ENCODE measurements at regions not wholly inside any gene's neighbourhood (a gene's known extent, or its start where the extent isn't known, plus 50 kb on each side); places are given as distances from the start of the nearest gene placed in this dataset.

DNA sequence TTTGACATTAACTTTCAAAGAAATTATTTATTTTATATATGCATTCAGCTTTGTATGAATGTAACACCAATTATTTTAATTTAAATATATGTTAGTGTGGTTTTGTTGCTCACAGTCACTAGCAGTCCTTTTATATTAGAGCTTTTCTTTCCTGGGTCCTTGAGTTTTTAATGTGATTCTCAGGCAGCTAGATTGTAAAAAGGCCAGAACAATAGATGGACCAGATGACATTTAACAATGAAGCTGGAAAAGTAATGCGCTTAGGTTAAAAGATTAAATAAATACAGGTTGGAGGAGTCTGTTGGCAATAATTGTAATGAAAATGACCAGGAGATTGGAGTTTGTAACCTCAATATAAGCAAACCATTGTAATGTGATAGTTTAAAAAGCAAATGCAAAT lies 171.1 kb downstream of the FTCDNL1 start:
- TF ChIP-seq, protein P1, sequence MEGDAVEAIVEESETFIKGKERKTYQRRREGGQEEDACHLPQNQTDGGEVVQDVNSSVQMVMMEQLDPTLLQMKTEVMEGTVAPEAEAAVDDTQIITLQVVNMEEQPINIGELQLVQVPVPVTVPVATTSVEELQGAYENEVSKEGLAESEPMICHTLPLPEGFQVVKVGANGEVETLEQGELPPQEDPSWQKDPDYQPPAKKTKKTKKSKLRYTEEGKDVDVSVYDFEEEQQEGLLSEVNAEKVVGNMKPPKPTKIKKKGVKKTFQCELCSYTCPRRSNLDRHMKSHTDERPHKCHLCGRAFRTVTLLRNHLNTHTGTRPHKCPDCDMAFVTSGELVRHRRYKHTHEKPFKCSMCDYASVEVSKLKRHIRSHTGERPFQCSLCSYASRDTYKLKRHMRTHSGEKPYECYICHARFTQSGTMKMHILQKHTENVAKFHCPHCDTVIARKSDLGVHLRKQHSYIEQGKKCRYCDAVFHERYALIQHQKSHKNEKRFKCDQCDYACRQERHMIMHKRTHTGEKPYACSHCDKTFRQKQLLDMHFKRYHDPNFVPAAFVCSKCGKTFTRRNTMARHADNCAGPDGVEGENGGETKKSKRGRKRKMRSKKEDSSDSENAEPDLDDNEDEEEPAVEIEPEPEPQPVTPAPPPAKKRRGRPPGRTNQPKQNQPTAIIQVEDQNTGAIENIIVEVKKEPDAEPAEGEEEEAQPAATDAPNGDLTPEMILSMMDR (IDR thresholded peaks at IDR 0.05; ENCODE audit: low read depth, low read length): no peak
- no peak for DNase-seq (ENCODE audit: extremely low read depth, low read depth)

DNA sequence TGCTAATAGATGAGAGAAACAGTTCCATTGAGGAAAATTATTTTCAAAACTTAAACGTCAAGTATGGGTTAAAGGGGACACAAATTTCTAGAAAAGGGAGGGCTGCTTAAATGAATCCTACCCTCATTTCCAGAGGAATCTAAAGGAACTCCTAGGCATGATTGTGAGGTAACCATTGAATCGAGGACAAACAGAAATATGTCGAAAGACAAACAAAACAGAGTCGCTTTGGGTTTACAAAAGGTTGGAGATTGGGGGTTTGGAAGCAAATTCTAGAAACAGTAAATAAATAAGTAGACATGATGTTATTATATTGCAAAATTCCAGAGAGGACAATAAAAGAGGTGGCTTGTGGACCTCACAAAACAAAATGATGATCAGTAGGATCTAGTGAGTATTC lies 173.1 kb downstream of the FTCDNL1 start:
- TF ChIP-seq, protein P1 (IDR thresholded peaks at IDR 0.05; ENCODE audit: low read depth, low read length): no peak
- no peak for DNase-seq (ENCODE audit: extremely low read depth, low read depth)

DNA sequence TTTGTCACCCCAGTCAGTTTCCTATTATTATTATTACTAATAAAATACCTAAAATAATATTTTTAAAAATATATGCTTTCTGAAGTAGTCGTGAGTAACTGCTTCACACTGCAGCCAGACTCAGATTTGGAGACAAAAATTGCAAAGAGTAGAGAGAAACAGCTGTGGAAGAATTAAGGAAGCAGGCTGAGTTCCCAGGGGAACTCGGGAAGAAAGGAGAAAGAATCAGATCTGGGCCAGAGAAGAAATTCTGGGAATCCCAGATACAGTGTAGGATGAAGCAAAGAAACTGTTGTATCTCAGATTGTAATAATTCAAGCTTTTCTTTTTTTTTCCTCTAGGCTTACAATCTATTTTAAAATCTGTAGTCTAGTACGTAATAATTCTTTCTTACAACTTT lies 182.3 kb downstream of the FTCDNL1 start:
- TF ChIP-seq, protein P1 (IDR thresholded peaks at IDR 0.05; ENCODE audit: low read depth, low read length): no peak
- DNase-seq (ENCODE audit: extremely low read depth, low read depth): no peak

DNA sequence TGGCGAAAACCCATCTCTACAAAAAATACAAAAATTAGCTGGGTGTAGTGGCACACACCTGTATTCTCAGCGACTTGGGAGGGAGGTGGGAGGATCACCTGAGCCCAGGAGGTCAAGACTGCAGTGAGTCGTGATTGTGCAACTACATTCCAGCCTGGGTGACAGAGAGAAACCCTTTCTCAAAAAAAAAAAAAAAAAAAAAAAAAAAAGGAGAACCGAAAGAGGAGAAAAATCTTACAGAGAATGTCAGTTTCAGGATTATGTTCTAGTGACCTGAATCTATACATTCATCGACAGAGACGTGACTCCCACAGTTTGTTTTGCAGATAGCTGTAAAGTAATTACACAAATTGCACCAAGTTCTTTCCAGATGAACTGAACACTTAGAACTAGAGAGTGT lies 187.8 kb downstream of the FTCDNL1 start:
- DNase-seq (ENCODE audit: extremely low read depth, low read depth): no peak
- TF ChIP-seq, protein P1 (IDR thresholded peaks at IDR 0.05; ENCODE audit: low read depth, low read length): no peak

DNA sequence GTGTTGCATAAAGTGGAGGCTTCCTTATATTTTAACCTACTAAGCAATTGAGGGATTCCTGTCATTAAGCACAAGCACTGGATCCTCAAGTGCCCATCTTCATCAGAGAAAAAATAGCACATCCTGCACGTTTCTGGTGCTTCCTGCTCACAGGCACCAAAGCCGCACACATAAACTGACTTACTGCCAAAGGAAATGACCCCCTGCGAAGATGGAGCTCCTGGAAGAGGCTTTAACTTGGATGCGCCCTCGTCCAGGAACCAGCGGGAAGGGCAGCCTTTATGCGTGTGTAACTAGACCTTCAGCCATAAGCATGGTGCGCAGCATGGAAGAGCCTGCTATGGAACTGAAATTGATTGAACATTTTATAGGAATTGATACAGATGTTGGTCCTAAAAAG lies 188.7 kb downstream of the FTCDNL1 start:
- TF ChIP-seq, protein P1 (IDR thresholded peaks at IDR 0.05; ENCODE audit: low read depth, low read length): no peak
- no peak for DNase-seq (ENCODE audit: extremely low read depth, low read depth)

DNA sequence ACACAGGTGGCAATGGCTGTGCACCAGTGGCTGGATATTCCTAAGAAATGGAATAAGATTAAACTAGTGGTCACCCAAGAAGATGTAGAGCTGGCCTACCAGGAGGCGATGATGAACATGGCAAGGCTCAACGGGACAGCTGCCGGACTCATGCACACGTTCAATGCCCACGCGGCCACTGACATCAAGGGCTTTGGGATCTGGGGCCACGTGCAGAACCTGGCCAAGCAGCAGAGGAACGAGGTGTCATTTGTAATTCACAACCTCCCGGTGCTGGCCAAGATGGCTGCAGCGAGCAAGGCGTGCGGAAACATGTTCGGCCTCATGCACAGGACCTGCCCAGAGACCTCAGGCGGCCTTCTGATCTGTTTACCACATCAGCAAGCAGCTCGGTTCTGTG lies 190.8 kb downstream of the FTCDNL1 start:
- TF ChIP-seq, protein P1 (IDR thresholded peaks at IDR 0.05; ENCODE audit: low read depth, low read length): no peak
- DNase-seq (ENCODE audit: extremely low read depth, low read depth): no peak

DNA sequence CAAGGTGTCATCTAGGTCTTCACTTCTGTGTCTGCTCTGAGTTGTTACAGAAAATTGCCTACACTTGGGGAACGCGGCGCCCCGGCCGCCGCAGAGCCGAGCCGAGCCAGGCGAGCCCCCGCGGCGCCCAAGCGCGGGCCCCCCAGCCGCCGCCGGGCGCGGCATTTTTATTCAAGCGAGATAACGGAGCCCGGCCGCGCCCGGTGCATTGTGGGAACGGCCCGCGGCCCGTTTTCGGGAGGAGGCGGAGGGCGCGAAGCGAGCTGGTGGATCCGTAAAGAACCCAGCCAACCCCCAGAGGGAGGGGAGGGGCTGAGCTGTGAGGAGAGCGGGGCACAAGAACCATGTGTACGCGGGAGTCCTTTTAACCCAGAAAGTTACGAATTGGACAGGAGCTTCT lies 191.8 kb downstream of the FTCDNL1 start:
- TF ChIP-seq, protein P1 (IDR thresholded peaks at IDR 0.05; ENCODE audit: low read depth, low read length): no peak

More for the DNA sequence above, 191.8 kb downstream of the FTCDNL1 start:
- no peak for DNase-seq (ENCODE audit: extremely low read depth, low read depth)
